ENCODE measurements at regions not wholly inside any gene's neighbourhood (a gene's known extent, or its start where the extent isn't known, plus 50 kb on each side); places are given as distances from the start of the nearest gene placed in this dataset.

- no peak overlapping the region for H3K9ac ChIP-seq (ENCODE audit: low read length)
- TF ChIP-seq EZH2 (IDR thresholded peaks at IDR 0.05; ENCODE audit: low read length, unreplicated experiment) (no peak), EZH2phosphoT487 (IDR thresholded peaks at IDR 0.05; ENCODE audit: borderline replicate concordance, low read length) (no peak)
- TF ChIP-seq, protein P1, sequence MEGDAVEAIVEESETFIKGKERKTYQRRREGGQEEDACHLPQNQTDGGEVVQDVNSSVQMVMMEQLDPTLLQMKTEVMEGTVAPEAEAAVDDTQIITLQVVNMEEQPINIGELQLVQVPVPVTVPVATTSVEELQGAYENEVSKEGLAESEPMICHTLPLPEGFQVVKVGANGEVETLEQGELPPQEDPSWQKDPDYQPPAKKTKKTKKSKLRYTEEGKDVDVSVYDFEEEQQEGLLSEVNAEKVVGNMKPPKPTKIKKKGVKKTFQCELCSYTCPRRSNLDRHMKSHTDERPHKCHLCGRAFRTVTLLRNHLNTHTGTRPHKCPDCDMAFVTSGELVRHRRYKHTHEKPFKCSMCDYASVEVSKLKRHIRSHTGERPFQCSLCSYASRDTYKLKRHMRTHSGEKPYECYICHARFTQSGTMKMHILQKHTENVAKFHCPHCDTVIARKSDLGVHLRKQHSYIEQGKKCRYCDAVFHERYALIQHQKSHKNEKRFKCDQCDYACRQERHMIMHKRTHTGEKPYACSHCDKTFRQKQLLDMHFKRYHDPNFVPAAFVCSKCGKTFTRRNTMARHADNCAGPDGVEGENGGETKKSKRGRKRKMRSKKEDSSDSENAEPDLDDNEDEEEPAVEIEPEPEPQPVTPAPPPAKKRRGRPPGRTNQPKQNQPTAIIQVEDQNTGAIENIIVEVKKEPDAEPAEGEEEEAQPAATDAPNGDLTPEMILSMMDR (conservative IDR thresholded peaks at IDR 0.05; ENCODE audit: low read depth, low read length): no peak
- ChIA-PET CTCF (no interaction called here), POLR2A (ENCODE audit: unreplicated experiment) (no interaction called here)
- DNase-seq (no peak), ATAC-seq (no peak)
- no peaks in the 10 kb centered on the region for H4K20me1 ChIP-seq (ENCODE audit: low read length)
- no TSS peak for BruUV-seq (replicated peaks)
- H3K4me3 ChIP-seq (ENCODE audit: low read length): no peak overlapping the region
- no peak overlapping the region for H3K4me2 ChIP-seq (ENCODE audit: low read length)
- H3K79me2 ChIP-seq (ENCODE audit: low read length): no peaks in the 10 kb centered on the region
- H3K9me3 ChIP-seq (ENCODE audit: low read length): no peaks in the 10 kb centered on the region; the same call in 1 of the 2 replicates
- H3K27ac ChIP-seq (ENCODE audit: low read length): no peak overlapping the region
- H3K9me2 ChIP-seq (replicated peaks; ENCODE audit: low read length): no peaks in the 10 kb centered on the region
- intact Hi-C loops (cut with micrococcal nuclease): no loop called here
- no peaks in the 10 kb centered on the region for H3K36me3 ChIP-seq (ENCODE audit: low read depth, low read length)
- H2AFZ ChIP-seq (ENCODE audit: low read length): no peak overlapping the region
- H3K4me1 ChIP-seq (ENCODE audit: insufficient read depth, low read length): no peaks in the 10 kb centered on the region
- H3F3A ChIP-seq (ENCODE audit: low read length, unreplicated experiment): no peaks in the 10 kb centered on the region
- peaks cover 20% of the 10 kb centered on the region for H3K27me3 ChIP-seq (ENCODE audit: low read length)
Measured at GRCh38 chr2:222355860-222356259, 57.1 kb upstream of the PAX3 start.

DNA sequence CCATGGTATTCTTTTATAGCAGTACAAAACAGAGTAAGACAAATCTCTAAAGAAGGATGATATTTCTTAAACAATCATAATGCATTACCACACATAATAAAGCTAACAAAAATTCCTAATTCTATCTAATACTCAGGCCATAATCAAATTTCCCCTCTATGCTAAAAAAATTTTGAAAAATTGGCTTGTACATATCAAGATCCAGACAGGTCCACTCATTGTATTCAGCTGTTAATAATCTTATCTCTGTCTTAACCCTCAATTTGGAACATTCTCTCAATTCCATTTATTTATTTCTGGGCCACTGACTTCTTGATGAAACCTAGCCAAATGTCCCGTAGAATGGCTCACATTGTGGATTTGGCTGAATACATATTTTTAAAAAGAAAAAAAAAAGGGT is 59.1 kb upstream of the PAX3 start:
- Histone ChIP-seq H3K27ac (ENCODE audit: low read length) (no peak overlapping the region), H3F3A (ENCODE audit: low read length, unreplicated experiment) (no peaks in the 10 kb centered on the region), H3K4me2 (ENCODE audit: low read length) (no peak overlapping the region), H4K20me1 (ENCODE audit: low read length) (no peaks in the 10 kb centered on the region), H3K27me3 (ENCODE audit: low read length) (peaks cover 8% of the 10 kb centered on the region; the same call in 1 of the 2 replicates), H3K9me3 (ENCODE audit: low read length) (no peaks in the 10 kb centered on the region), H3K4me3 (ENCODE audit: low read length) (no peak overlapping the region), H3K36me3 (ENCODE audit: low read depth, low read length) (no peaks in the 10 kb centered on the region), H2AFZ (ENCODE audit: low read length) (no peak overlapping the region), H3K9ac (ENCODE audit: low read length) (no peak overlapping the region), H3K4me1 (ENCODE audit: insufficient read depth, low read length) (no peaks in the 10 kb centered on the region), H3K9me2 (replicated peaks; ENCODE audit: low read length) (no peaks in the 10 kb centered on the region), H3K79me2 (ENCODE audit: low read length) (no peaks in the 10 kb centered on the region)
- no peak for DNase-seq
- no TSS peak for BruUV-seq (replicated peaks)
- intact Hi-C loops (cut with micrococcal nuclease): no loop called here
- CTCF ChIA-PET: no interaction called here
- POLR2A ChIA-PET (ENCODE audit: unreplicated experiment): no interaction called here
- no peak for ATAC-seq
- TF ChIP-seq, protein P1 (conservative IDR thresholded peaks at IDR 0.05; ENCODE audit: low read depth, low read length): no peak
- TF ChIP-seq EZH2 (IDR thresholded peaks at IDR 0.05; ENCODE audit: low read length, unreplicated experiment): no peak
- TF ChIP-seq EZH2phosphoT487 (IDR thresholded peaks at IDR 0.05; ENCODE audit: borderline replicate concordance, low read length): no peak

GRCh38 chr2:222358876-222359275 is 60.1 kb upstream of the PAX3 start:
- no peak overlapping the region for H3K4me2 ChIP-seq (ENCODE audit: low read length)
- CTCF ChIA-PET: no interaction called here
- H3K9me2 ChIP-seq (replicated peaks; ENCODE audit: low read length): no peaks in the 10 kb centered on the region
- H3F3A ChIP-seq (ENCODE audit: low read length, unreplicated experiment): no peaks in the 10 kb centered on the region
- peaks cover 8% of the 10 kb centered on the region; the same call in 1 of the 2 replicates for H3K27me3 ChIP-seq (ENCODE audit: low read length)
- ATAC-seq: no peak
- intact Hi-C loops (cut with micrococcal nuclease): no loop called here
- H3K9me3 ChIP-seq (ENCODE audit: low read length): no peaks in the 10 kb centered on the region
- H3K9ac ChIP-seq (ENCODE audit: low read length): no peak overlapping the region
- POLR2A ChIA-PET (ENCODE audit: unreplicated experiment): no interaction called here
- H3K27ac ChIP-seq (ENCODE audit: low read length): no peak overlapping the region
- BruUV-seq (replicated peaks): no TSS peak
- TF ChIP-seq, protein P1 (conservative IDR thresholded peaks at IDR 0.05; ENCODE audit: low read depth, low read length): no peak
- TF ChIP-seq EZH2phosphoT487 (IDR thresholded peaks at IDR 0.05; ENCODE audit: borderline replicate concordance, low read length) (no peak), EZH2 (IDR thresholded peaks at IDR 0.05; ENCODE audit: low read length, unreplicated experiment) (no peak)
- H4K20me1 ChIP-seq (ENCODE audit: low read length): no peaks in the 10 kb centered on the region
- H3K79me2 ChIP-seq (ENCODE audit: low read length): no peaks in the 10 kb centered on the region
- no peak overlapping the region for H2AFZ ChIP-seq (ENCODE audit: low read length)
- H3K4me1 ChIP-seq (ENCODE audit: insufficient read depth, low read length): peaks cover 1% of the 10 kb centered on the region; the same call in 1 of the 2 replicates
- H3K4me3 ChIP-seq (ENCODE audit: low read length): no peak overlapping the region
- no peaks in the 10 kb centered on the region for H3K36me3 ChIP-seq (ENCODE audit: low read depth, low read length)
- DNase-seq: no peak
